NK-92 treated with Interleukin-12 subunit alpha and Interleukin-12 subunit beta, amount 100 ng/mL, for 24 hours (cell line): ENCODE measurements at regions not wholly inside any gene's neighbourhood (a gene's known extent, or its start where the extent isn't known, plus 50 kb on each side); places are given as distances from the start of the nearest gene placed in this dataset.

Experiments used
- DNase-seq: peaks from one replicate; lab custom pipeline; 2025; lab: John Stamatoyannopoulos, UW

DNA sequence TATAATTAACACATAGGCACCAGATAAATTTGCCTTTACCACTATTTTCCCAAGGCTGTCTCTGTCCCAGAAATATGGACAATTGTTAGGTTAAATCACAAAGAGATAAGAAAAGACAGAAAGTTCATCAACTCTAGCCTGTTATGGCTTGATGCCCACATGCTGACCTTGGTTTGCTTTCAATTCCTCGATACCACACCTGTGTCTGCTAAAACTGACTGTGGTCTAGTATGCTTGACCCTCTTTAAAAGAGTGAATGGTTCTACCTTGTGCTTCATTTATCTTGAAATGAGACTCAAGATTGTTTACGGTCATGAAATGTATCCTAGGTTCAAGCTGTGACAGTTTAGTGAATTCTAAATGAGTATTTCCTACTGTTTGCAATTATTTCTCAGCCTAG is 909.0 kb upstream of the LRRTM1 start:
- DNase-seq: no peak

DNA sequence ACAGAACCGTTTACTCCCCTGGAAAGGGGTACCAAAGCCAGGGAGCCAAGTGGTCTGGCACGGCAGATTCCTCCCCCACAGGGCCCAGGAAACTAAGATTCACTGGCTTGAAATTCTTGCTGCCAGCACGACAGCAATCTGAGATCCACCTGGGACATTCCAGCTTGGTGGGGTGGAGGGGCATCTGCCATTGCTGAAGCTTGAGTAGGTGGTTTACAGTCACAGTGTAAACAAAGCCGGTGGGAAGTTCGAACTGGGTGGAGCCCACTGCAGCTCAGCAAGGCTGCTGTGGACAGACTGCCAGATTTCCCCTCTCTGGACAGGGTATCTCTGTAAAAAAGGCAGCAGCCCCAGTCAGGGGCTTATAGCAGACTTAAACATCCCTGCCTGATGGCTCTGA is 901.7 kb upstream of the LRRTM1 start:
- no peak for DNase-seq

GRCh38 chr2:81196933-81197628 is 892.5 kb upstream of the LRRTM1 start:
- DNase-seq: no peak

GRCh38 chr2:81196383-81196851 is 891.9 kb upstream of the LRRTM1 start:
- DNase-seq: no peak

- DNase-seq: no peak
These were observed 891.3 kb upstream of the LRRTM1 start for GRCh38 chr2:81195774-81196382.

- no peak for DNase-seq
These were observed 890.6 kb upstream of the LRRTM1 start for GRCh38 chr2:81195017-81195773.

DNA sequence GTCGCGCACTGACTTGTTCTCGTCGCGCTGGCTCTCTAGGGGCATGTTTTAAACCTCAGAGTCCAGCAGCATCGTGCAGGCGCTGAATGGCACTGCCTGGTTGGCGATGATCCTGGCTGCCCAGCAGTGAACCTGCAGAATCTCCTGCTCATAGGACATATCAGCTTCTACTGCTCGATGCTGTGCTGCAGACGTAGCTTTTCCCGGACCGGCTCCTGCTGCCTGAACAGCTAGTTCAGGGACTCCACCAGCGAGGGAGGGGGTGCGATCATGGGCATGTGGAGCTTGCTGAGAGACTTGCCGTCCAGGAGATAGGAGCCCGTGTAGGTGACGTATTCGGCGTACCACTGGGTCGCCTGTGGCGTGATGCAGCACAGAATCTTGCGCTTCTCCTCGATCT is 890.0 kb upstream of the LRRTM1 start:
- DNase-seq: no peak

GRCh38 chr2:81194176-81194575 is 889.6 kb upstream of the LRRTM1 start:
- no peak for DNase-seq

DNA sequence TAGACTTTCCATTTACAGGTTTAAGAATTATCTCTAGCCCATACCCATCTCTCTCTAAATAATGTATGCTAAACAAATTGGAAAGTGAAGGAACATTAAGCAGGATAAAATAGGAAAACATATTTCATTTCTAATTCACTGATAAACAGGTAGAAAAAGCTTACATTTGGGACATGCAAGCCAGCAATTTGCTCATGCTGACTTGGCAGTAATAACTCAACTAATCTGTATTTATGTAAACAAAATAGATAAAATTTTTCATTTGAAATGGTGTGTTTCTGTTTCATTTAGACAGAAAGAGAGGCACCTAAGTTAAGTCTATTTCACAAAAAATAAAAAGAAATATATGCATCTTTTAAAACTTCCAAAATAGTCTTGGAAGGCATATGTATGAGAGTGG is 877.3 kb upstream of the LRRTM1 start:
- DNase-seq: no peak

- DNase-seq: no peak
These were observed 866.9 kb upstream of the LRRTM1 start for GRCh38 chr2:81171447-81171846.

GRCh38 chr2:81163583-81163982 is 859.0 kb upstream of the LRRTM1 start:
- DNase-seq: no peak

GRCh38 chr2:81158505-81158904 is 854.0 kb upstream of the LRRTM1 start:
- DNase-seq: no peak

DNA sequence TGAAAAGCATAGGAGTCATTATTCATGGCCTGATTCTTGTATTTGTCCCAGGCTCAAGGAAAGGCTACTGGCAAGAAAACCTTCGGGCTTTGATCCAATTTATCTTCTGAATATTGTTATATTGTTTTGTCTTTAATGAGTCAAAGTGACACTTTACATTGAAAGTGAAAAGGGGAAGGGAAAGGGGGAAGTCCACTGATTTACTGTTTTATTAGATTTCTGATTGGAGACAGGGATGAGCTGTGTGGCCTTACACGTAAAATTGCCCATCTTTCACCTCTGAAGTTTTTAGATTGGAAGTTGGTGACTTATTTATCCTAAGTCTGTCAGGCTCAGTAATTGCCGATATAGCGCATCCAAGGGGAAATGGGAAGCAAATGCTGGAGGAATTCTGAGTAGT is 843.8 kb upstream of the LRRTM1 start:
- DNase-seq: no peak

DNA sequence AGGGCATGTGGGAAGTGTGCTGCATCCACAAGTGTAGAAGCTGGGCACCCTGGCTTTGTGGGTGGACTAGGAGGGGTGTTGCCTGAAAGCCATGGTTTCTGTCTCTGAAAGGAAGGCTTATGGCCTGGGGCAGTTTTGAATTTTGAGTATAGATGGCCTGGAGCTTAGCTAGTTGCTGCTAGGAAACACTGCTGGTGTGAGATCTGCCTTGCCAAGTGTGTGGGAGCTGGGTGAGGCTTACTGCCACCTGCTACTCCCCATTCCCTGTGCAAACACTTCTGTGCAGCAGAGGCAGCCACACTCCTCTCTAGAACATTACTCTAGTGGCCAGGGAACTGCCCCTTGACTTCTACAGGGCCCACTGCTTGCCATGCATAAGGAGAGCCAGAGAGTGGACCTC is 831.7 kb upstream of the LRRTM1 start:
- no peak for DNase-seq

GRCh38 chr2:81097361-81097760 is 792.8 kb upstream of the LRRTM1 start:
- no peak for DNase-seq

DNA sequence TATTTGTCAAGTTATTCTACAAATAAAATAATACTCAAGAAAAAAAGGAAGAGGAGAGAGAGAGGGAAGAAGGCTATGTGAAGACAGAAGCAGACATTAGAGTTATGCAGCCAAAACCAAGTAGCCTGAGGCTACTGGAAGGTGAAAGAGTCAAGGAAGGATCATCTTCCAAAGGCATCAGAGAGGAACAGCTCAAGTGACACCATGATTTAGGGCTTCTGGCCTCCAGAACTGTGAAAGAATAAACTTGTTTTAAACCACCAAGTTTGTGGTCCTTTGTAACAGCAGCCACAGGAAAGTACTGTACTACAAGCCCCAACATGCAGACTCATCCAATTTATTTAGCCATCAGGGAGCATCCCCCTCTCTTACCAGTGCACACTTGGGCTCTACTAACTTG is 788.5 kb upstream of the LRRTM1 start:
- DNase-seq: no peak

DNA sequence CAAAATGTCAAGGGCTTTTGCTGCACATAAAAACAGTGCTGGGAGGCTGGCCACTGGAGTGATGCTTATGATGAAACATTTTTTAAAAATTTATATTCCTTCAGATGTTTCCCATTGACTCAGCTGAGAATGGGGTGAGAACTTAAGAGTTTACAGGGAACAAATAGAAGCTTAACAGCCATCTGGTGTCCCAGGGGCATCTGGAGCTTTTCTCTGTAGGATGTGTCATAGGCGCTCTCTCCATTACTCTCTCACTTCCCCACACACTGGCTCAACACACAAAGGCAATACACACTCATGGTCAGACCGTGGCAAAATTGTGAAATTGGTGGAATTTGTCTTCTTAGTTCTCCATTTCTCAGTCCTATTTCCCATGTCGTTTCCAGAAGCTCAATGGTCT is 783.1 kb upstream of the LRRTM1 start:
- no peak for DNase-seq

DNA sequence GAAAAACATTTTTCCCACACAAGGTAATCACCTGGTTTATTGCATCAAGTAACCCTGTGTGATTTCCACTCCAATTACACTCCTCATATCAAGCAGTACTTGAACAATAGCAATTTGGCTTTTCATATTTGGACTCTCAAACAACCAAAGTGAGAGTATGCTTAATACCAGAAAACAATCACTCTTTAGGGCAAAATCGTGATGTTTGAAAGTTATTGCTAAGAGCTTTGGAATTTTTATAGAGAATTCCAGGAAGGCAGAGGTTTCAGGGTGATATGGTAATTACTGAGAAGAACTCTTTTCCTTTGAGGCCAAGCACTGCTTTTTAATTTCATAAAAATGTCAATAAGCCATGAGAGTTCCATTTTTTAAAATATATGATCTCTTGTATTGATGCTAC is 779.5 kb upstream of the LRRTM1 start:
- DNase-seq: no peak

DNA sequence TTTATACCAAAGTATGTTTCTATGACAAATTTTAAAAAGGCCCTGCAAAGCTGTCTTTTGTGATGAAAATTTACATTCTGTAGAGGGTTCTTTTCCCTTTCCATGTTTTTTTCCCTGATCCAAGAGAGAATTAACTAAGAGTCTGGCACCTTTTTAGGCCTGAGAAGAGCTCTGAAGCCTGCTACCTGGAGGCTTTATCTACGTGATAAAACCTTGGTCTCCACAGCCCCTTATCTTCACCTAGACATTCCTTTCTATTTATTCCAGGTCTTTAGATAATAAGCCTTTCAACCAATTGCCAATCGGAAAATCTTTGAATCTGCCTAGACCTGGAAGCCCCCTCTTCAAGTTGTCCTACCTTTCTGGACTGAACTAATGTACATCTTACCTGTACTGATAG is 774.1 kb upstream of the LRRTM1 start:
- DNase-seq: no peak

DNA sequence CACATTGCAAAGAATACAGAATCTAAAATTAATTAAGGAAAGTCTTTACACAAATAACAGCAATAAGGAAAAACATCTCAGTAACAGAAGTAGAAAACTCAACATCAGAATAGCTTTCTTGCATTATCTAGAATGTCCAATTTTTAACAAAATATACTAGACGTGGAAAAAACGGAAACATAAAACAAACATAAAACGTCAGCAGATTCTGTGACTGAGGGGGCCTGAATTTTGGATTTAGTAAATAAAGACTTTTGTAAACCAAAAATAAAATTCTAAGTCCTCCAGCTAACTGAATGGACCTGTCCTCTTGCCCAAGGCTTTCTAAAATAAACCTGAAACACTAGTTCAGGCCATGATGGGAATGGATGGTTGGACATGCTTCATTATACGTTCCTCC is 773.5 kb upstream of the LRRTM1 start:
- DNase-seq: no peak

GRCh38 chr2:81077396-81077795 is 772.8 kb upstream of the LRRTM1 start:
- DNase-seq: no peak

DNA sequence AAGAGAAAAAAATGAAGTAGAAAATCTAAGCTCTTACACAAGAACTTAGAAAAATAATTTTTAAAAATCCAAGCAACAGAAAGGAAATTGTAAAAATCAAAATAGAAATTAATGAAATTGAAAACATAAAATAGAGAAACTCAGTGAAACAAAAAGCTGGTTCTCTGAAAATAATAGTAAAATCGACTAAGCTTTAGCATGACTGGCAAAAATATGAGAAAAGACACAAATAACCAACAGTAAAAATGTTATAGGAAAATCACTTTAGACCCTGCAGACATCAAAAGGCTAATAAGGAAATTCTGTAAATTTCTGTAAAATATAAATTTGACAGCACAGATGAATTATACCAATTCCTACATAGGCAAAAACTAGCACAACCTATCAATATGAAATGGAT is 768.9 kb upstream of the LRRTM1 start:
- no peak for DNase-seq

GRCh38 chr2:81068144-81068543 is 763.6 kb upstream of the LRRTM1 start:
- no peak for DNase-seq
